Epithelial cell of prostate (primary cell): ENCODE measurements at regions not wholly inside any gene's neighbourhood (a gene's known extent, or its start where the extent isn't known, plus 50 kb on each side); places are given as distances from the start of the nearest gene placed in this dataset.
A peak's percentile ranks its signal among the peaks of the same experiment; 100 is the strongest.
"Not testable (repeated sequence)": the region's sequence is repeated elsewhere in the genome, so short reads cannot be mapped to it uniquely, and the experiment has no call there.

Experiments used
- DNase-seq: peaks from one replicate; pipeline ENCODE4 v3.0.0-alpha.2; 2011; ENCODE audit warnings: low read depth, low spot score
- H3K27ac ChIP-seq: fragments of 450-650 bp; 2 replicates; pipeline ENCODE4 v1.5.1; 2017; ENCODE audit warnings: mild to moderate bottlenecking

GRCh38 chr12:65712260-65713004 is 111.9 kb upstream of the HMGA2 start:
- H3K27ac ChIP-seq = no peak overlapping the region
- DNase-seq = no peak

- DNase-seq = no peak
These were observed 108.3 kb upstream of the HMGA2 start for GRCh38 chr12:65715961-65716360.

GRCh38 chr12:65720136-65721130 is 103.8 kb upstream of the HMGA2 start:
- H3K27ac ChIP-seq = peak overlapping the region; percentile 52
- DNase-seq = peak; percentile 56

More at GRCh38 chr12:65715961-65716360, 108.3 kb upstream of the HMGA2 start:
- no peak overlapping the region for H3K27ac ChIP-seq

GRCh38 chr12:65721541-65722190 is 102.6 kb upstream of the HMGA2 start:
- DNase-seq = no peak
- no peak overlapping the region for H3K27ac ChIP-seq

- no peak overlapping the region for H3K27ac ChIP-seq
- no peak for DNase-seq
These were observed 98.9 kb upstream of the HMGA2 start for GRCh38 chr12:65725376-65725775.

GRCh38 chr12:65728455-65728847 is 95.8 kb upstream of the HMGA2 start:
- H3K27ac ChIP-seq = peak overlapping the region; percentile 29
- no peak for DNase-seq

- DNase-seq = no peak
- H3K27ac ChIP-seq = peak overlapping the region; percentile 29
These were observed 95.2 kb upstream of the HMGA2 start for GRCh38 chr12:65728848-65729793.

- no peak overlapping the region for H3K27ac ChIP-seq
- DNase-seq = no peak
These were observed 92.5 kb upstream of the HMGA2 start for GRCh38 chr12:65731771-65732170.

- not testable (repeated sequence) for DNase-seq, H3K27ac ChIP-seq
These were observed 90.6 kb upstream of the HMGA2 start for GRCh38 chr12:65733643-65734042.

- H3K27ac ChIP-seq = no peak overlapping the region
- no peak for DNase-seq
These were observed 90.1 kb upstream of the HMGA2 start for GRCh38 chr12:65734226-65734625.

- H3K27ac ChIP-seq = no peak overlapping the region
- DNase-seq = no peak
These were observed 84.7 kb upstream of the HMGA2 start for GRCh38 chr12:65739606-65740005.

- H3K27ac ChIP-seq = peak overlapping the region; percentile 86
- no peak for DNase-seq
These were observed 83.8 kb upstream of the HMGA2 start for GRCh38 chr12:65740506-65740872.

- H3K27ac ChIP-seq = peak overlapping the region; percentile 86
- DNase-seq = no peak
These were observed 83.2 kb upstream of the HMGA2 start for GRCh38 chr12:65740873-65741600.

- peak overlapping the region; percentile 86 for H3K27ac ChIP-seq
- no peak for DNase-seq
These were observed 82.6 kb upstream of the HMGA2 start for GRCh38 chr12:65741656-65742017.

- no peak for DNase-seq
- peak overlapping the region; percentile 86 for H3K27ac ChIP-seq
These were observed 82.0 kb upstream of the HMGA2 start for GRCh38 chr12:65742018-65743010.

GRCh38 chr12:65744236-65744840 is 79.9 kb upstream of the HMGA2 start:
- not testable (repeated sequence) for DNase-seq, H3K27ac ChIP-seq

GRCh38 chr12:65747338-65747737 is 76.9 kb upstream of the HMGA2 start:
- DNase-seq = no peak
- no peak overlapping the region for H3K27ac ChIP-seq
